WERI-Rb-1 (cell line): ENCODE measurements at regions not wholly inside any gene's neighbourhood (a gene's known extent, or its start where the extent isn't known, plus 50 kb on each side); places are given as distances from the start of the nearest gene placed in this dataset.
A peak's percentile ranks its signal among the peaks of the same experiment; 100 is the strongest.

Experiments
- DNase-seq: peaks from one replicate; pipeline ENCODE4 v3.0.0-alpha.2; 2020
- H3K27ac ChIP-seq: fragments of 250-450 bp; sonication (Bioruptor Pico); 2 replicates; pipeline ENCODE4 v1.5.1; 2020; ENCODE audit warnings: mild to moderate bottlenecking, moderate library complexity
- H3K27me3 ChIP-seq: fragments of 250-450 bp; sonication (Bioruptor Pico); 2 replicates; pipeline ENCODE4 v1.5.1; 2021; ENCODE audit warnings: mild to moderate bottlenecking, low read depth, moderate library complexity; ENCODE audit not compliant: insufficient read depth, severe bottlenecking
- H3K36me3 ChIP-seq: fragments of 250-450 bp; sonication (Bioruptor Pico); 2 replicates; pipeline ENCODE4 v1.5.1; 2020; ENCODE audit warnings: mild to moderate bottlenecking, moderate library complexity
- H3K4me3 ChIP-seq: 2 replicates; pipeline ENCODE4 v1.5.1; 2011; ENCODE audit warnings: low read depth, mild to moderate bottlenecking, control low read depth, low read length
- H3K9me3 ChIP-seq: fragments of 250-450 bp; sonication (Bioruptor Pico); 2 replicates; pipeline ENCODE4 v1.5.1; 2021; ENCODE audit warnings: mild to moderate bottlenecking, moderate library complexity; ENCODE audit not compliant: severe bottlenecking
- CTCF ChIP-seq: IDR thresholded peaks from 2 replicates; pipeline ENCODE4 v1.5.1; 2011; ENCODE audit warnings: low read depth, mild to moderate bottlenecking, control low read depth, inconsistent platforms, low read length

DNA sequence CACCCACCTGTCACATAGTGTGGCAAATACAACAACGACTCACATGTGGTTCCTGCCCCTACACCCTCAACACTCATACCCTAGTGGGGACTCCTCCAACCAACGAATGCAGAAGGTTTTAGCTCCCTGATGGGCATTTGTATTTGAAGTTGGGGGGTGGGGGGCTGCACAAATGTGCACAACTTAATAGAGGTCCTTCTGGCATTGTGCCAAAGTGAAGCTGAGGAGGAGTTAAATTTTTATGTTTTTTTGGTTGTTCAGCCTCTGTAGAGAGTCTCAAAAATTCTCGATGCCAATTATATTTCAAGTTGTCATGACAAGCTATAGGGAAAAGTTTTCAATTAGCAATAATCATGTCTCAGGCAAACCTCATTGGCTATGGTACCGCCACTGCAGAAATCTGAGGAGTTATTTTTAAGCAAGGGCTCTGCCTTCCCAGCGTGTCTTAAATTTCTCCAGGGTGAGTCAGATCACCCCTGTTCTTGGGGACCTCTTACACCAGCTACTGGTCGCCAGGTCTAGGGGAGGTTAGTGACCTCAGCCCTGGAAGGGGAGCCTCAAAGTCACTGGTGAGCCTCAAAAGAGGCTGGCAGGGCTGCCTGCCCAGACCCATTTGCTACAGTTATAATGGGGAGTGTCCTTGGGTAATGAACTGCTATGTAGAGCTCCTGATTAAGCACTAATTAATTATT lies 102.7 kb upstream of the TAF1B start:
- no peak for DNase-seq
- no peak for TF ChIP-seq CTCF
- Histone ChIP-seq H3K4me3 (no peak overlapping the region), H3K9me3 (peaks cover 14% of the 10 kb centered on the region), H3K27me3 (no peaks in the 10 kb centered on the region), H3K36me3 (no peaks in the 10 kb centered on the region), H3K27ac (no peak overlapping the region)

- no peaks in the 10 kb centered on the region for H3K27me3 ChIP-seq
- no peak for TF ChIP-seq CTCF
- peaks cover 13% of the 10 kb centered on the region for H3K9me3 ChIP-seq
- no peak overlapping the region for H3K4me3 ChIP-seq
- no peak for DNase-seq
- H3K27ac ChIP-seq, result no peak overlapping the region
- H3K36me3 ChIP-seq, result no peaks in the 10 kb centered on the region
These were observed 102.2 kb upstream of the TAF1B start for GRCh38 chr2:9741110-9741509.

- DNase-seq, result no peak
- peaks cover 11% of the 10 kb centered on the region for H3K9me3 ChIP-seq
- H3K27ac ChIP-seq, result no peak overlapping the region
- no peaks in the 10 kb centered on the region for H3K27me3 ChIP-seq
- H3K4me3 ChIP-seq, result no peak overlapping the region
- H3K36me3 ChIP-seq, result no peaks in the 10 kb centered on the region
- TF ChIP-seq CTCF, result no peak
These were observed 100.7 kb upstream of the TAF1B start for GRCh38 chr2:9742601-9743000.

DNA sequence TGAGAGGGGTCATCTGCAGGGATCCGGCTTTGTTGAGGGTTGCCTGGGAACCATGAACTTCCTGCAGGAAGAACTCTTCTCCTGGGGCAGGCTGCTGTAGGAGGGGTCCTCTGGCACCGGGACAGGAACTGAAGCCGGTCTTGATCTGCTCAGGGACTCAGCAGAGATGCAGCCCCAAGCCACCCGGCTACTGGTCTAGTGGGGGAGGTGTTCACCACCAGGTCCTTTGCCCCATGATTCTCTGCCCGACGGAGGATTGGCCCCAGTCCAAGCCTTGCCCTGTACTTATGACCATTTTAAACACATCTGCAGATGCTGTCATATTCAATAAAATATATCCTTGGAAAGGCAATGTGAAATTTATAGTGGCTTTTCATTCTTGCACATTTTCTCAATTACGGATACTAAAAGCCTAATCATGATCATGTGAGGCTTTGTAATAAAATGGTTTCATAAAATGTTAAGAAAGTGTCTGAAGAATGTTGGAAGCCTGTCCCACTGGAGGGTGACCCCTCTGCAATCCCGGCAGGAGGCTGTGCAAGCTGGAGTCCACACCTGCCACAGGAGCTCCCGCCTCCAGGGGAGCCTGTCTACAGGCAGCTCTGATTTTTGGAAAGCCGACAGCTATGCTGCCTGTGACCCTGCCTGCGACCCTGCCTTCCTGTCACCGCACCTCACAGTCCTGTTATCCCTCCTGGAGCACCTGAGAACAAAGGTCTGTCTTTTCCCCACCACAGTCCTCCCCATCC lies 98.8 kb upstream of the TAF1B start:
- Histone ChIP-seq H3K27ac (no peak overlapping the region), H3K4me3 (no peak overlapping the region), H3K27me3 (no peaks in the 10 kb centered on the region), H3K9me3 (peaks cover 3% of the 10 kb centered on the region), H3K36me3 (no peaks in the 10 kb centered on the region)
- no peak for TF ChIP-seq CTCF
- no peak for DNase-seq

GRCh38 chr2:9745153-9745899 lies 97.9 kb upstream of the TAF1B start:
- DNase-seq, result no peak
- Histone ChIP-seq H3K27ac (peak overlapping the region; percentile 57), H3K9me3 (peaks cover 3% of the 10 kb centered on the region), H3K4me3 (no peak overlapping the region), H3K27me3 (no peaks in the 10 kb centered on the region), H3K36me3 (no peaks in the 10 kb centered on the region)
- TF ChIP-seq CTCF, result no peak
